ENCODE measurements at regions not wholly inside any gene's neighbourhood (a gene's known extent, or its start where the extent isn't known, plus 50 kb on each side); places are given as distances from the start of the nearest gene placed in this dataset.

DNA sequence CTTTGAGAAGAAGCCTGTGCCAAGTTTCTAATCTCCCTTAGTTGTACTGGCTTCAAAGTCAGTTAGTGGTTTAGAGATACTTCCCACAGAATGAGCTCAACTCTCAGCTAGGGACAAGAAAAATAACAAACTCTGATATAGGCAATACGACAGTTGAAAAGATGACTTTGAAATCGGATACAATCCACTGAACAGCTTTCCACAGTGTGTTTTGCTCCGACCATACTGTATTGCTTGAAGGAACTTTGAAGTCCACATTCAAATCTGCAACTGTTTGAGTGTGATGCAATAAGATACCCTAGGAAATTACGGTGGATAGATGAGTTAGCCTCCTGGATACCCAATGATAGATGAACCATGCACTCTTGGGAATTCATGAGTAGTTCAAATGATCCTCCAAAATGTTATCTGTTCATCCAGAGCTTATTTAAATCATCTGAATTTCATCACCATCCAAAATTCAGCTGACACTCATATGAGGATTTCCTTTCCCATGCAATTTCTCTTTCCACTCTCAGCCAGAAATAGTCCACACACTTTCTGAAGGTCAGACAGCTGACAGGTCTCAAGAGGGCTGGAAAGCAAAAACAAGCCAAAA, 443.8 kb downstream of the HAO1 start:
- H3F3A ChIP-seq (replicated peaks; ENCODE audit: low read depth), result no peaks in the 10 kb centered on the region
- H3K4me1 Mint-ChIP-seq, result peaks cover 9% of the 10 kb centered on the region
- ATAC-seq, result no peak
- no peak for DNase-seq (ENCODE audit: low spot score)
- H3K79me2 ChIP-seq (replicated peaks; ENCODE audit: insufficient read depth), result no peaks in the 10 kb centered on the region
- H3K36me3 Mint-ChIP-seq (ENCODE audit: low read depth), result peaks cover 11% of the 10 kb centered on the region; the same call in 2 of the 3 replicates
- H4K20me1 ChIP-seq (replicated peaks; ENCODE audit: insufficient read depth), result no peaks in the 10 kb centered on the region
- peaks cover 12% of the 10 kb centered on the region; the same call in 2 of the 3 replicates for H3K9me3 Mint-ChIP-seq
- H3K27me3 Mint-ChIP-seq (ENCODE audit: insufficient read depth, low read depth, poor library complexity), result no peaks in the 10 kb centered on the region
- no peaks in the 10 kb centered on the region for H3K27me3 ChIP-seq (ENCODE audit: insufficient read depth)
- H2AFZ ChIP-seq, result no peak overlapping the region
- H3K4me3 ChIP-seq, result no peak overlapping the region
- no peak overlapping the region for H3K4me2 ChIP-seq
- H3K36me3 ChIP-seq (ENCODE audit: insufficient read depth), result no peaks in the 10 kb centered on the region
- no peaks in the 10 kb centered on the region for H3K4me1 ChIP-seq (ENCODE audit: insufficient read depth)
- no peak overlapping the region for H3K4me3 Mint-ChIP-seq
- H3K27ac Mint-ChIP-seq, result no peak overlapping the region
- no peak overlapping the region for H3K27ac ChIP-seq (ENCODE audit: low read depth)
- H3K9me2 ChIP-seq (ENCODE audit: insufficient read depth), result no peaks in the 10 kb centered on the region
- TF ChIP-seq NANOG (IDR thresholded peaks at IDR 0.05; ENCODE audit: borderline replicate concordance) (no peak), EZH2phosphoT487 (IDR thresholded peaks at IDR 0.05; ENCODE audit: unreplicated experiment) (no peak), EZH2 (IDR thresholded peaks at IDR 0.05; ENCODE audit: low read depth, unreplicated experiment) (no peak), STAT1 (IDR thresholded peaks at IDR 0.05; ENCODE audit: unreplicated experiment) (no peak), ZNF331 (CRISPR knock-in tag; IDR thresholded peaks at IDR 0.05; ENCODE audit: low read depth) (no peak), JUNB (IDR thresholded peaks at IDR 0.05; ENCODE audit: unreplicated experiment) (no peak), CREB1 (CRISPR knock-in tag; IDR thresholded peaks at IDR 0.05; ENCODE audit: low read depth) (no peak), POLR2AphosphoS5 (IDR thresholded peaks at IDR 0.05; ENCODE audit: low read depth) (no peak), ZNF114 (CRISPR knock-in tag; IDR thresholded peaks at IDR 0.05) (no peak)
- TF ChIP-seq, protein P1, sequence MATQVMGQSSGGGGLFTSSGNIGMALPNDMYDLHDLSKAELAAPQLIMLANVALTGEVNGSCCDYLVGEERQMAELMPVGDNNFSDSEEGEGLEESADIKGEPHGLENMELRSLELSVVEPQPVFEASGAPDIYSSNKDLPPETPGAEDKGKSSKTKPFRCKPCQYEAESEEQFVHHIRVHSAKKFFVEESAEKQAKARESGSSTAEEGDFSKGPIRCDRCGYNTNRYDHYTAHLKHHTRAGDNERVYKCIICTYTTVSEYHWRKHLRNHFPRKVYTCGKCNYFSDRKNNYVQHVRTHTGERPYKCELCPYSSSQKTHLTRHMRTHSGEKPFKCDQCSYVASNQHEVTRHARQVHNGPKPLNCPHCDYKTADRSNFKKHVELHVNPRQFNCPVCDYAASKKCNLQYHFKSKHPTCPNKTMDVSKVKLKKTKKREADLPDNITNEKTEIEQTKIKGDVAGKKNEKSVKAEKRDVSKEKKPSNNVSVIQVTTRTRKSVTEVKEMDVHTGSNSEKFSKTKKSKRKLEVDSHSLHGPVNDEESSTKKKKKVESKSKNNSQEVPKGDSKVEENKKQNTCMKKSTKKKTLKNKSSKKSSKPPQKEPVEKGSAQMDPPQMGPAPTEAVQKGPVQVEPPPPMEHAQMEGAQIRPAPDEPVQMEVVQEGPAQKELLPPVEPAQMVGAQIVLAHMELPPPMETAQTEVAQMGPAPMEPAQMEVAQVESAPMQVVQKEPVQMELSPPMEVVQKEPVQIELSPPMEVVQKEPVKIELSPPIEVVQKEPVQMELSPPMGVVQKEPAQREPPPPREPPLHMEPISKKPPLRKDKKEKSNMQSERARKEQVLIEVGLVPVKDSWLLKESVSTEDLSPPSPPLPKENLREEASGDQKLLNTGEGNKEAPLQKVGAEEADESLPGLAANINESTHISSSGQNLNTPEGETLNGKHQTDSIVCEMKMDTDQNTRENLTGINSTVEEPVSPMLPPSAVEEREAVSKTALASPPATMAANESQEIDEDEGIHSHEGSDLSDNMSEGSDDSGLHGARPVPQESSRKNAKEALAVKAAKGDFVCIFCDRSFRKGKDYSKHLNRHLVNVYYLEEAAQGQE (IDR thresholded peaks at IDR 0.05; ENCODE audit: unreplicated experiment), result no peak
- TF ChIP-seq, protein P2, sequence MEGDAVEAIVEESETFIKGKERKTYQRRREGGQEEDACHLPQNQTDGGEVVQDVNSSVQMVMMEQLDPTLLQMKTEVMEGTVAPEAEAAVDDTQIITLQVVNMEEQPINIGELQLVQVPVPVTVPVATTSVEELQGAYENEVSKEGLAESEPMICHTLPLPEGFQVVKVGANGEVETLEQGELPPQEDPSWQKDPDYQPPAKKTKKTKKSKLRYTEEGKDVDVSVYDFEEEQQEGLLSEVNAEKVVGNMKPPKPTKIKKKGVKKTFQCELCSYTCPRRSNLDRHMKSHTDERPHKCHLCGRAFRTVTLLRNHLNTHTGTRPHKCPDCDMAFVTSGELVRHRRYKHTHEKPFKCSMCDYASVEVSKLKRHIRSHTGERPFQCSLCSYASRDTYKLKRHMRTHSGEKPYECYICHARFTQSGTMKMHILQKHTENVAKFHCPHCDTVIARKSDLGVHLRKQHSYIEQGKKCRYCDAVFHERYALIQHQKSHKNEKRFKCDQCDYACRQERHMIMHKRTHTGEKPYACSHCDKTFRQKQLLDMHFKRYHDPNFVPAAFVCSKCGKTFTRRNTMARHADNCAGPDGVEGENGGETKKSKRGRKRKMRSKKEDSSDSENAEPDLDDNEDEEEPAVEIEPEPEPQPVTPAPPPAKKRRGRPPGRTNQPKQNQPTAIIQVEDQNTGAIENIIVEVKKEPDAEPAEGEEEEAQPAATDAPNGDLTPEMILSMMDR (conservative IDR thresholded peaks at IDR 0.05; ENCODE audit: low read depth in 2 of 2), result no peak
- TF ChIP-seq, protein P3, sequence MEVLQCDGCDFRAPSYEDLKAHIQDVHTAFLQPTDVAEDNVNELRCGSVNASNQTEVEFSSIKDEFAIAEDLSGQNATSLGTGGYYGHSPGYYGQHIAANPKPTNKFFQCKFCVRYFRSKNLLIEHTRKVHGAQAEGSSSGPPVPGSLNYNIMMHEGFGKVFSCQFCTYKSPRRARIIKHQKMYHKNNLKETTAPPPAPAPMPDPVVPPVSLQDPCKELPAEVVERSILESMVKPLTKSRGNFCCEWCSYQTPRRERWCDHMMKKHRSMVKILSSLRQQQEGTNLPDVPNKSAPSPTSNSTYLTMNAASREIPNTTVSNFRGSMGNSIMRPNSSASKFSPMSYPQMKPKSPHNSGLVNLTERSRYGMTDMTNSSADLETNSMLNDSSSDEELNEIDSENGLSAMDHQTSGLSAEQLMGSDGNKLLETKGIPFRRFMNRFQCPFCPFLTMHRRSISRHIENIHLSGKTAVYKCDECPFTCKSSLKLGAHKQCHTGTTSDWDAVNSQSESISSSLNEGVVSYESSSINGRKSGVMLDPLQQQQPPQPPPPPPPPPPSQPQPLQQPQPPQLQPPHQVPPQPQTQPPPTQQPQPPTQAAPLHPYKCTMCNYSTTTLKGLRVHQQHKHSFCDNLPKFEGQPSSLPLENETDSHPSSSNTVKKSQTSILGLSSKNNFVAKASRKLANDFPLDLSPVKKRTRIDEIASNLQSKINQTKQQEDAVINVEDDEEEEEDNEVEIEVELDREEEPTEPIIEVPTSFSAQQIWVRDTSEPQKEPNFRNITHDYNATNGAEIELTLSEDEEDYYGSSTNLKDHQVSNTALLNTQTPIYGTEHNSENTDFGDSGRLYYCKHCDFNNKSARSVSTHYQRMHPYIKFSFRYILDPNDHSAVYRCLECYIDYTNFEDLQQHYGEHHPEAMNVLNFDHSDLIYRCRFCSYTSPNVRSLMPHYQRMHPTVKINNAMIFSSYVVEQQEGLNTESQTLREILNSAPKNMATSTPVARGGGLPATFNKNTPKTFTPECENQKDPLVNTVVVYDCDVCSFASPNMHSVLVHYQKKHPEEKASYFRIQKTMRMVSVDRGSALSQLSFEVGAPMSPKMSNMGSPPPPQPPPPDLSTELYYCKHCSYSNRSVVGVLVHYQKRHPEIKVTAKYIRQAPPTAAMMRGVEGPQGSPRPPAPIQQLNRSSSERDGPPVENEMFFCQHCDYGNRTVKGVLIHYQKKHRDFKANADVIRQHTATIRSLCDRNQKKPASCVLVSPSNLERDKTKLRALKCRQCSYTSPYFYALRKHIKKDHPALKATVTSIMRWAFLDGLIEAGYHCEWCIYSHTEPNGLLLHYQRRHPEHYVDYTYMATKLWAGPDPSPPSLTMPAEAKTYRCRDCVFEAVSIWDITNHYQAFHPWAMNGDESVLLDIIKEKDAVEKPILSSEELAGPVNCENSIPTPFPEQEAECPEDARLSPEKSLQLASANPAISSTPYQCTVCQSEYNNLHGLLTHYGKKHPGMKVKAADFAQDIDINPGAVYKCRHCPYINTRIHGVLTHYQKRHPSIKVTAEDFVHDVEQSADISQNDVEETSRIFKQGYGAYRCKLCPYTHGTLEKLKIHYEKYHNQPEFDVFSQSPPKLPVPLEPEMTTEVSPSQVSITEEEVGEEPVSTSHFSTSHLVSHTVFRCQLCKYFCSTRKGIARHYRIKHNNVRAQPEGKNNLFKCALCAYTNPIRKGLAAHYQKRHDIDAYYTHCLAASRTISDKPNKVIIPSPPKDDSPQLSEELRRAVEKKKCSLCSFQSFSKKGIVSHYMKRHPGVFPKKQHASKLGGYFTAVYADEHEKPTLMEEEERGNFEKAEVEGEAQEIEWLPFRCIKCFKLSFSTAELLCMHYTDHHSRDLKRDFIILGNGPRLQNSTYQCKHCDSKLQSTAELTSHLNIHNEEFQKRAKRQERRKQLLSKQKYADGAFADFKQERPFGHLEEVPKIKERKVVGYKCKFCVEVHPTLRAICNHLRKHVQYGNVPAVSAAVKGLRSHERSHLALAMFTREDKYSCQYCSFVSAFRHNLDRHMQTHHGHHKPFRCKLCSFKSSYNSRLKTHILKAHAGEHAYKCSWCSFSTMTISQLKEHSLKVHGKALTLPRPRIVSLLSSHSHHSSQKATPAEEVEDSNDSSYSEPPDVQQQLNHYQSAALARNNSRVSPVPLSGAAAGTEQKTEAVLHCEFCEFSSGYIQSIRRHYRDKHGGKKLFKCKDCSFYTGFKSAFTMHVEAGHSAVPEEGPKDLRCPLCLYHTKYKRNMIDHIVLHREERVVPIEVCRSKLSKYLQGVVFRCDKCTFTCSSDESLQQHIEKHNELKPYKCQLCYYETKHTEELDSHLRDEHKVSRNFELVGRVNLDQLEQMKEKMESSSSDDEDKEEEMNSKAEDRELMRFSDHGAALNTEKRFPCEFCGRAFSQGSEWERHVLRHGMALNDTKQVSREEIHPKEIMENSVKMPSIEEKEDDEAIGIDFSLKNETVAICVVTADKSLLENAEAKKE (CRISPR knock-in tag; IDR thresholded peaks at IDR 0.05), result no peak
- TF ChIP-seq, protein P4, sequence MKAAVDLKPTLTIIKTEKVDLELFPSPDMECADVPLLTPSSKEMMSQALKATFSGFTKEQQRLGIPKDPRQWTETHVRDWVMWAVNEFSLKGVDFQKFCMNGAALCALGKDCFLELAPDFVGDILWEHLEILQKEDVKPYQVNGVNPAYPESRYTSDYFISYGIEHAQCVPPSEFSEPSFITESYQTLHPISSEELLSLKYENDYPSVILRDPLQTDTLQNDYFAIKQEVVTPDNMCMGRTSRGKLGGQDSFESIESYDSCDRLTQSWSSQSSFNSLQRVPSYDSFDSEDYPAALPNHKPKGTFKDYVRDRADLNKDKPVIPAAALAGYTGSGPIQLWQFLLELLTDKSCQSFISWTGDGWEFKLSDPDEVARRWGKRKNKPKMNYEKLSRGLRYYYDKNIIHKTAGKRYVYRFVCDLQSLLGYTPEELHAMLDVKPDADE (IDR thresholded peaks at IDR 0.05), result no peak

Data from GM23338 (cell line).